MG63 (cell line): ENCODE measurements at regions not wholly inside any gene's neighbourhood (a gene's known extent, or its start where the extent isn't known, plus 50 kb on each side); places are given as distances from the start of the nearest gene placed in this dataset.

Source experiments
- DNase-seq: peaks from one replicate; pipeline ENCODE4 v3.0.0-alpha.2; 2020
- H3K27me3 ChIP-seq: fragments of 250-450 bp; sonication (Bioruptor Pico); 2 replicates; pipeline ENCODE4 v1.5.1; 2020; ENCODE audit warnings: mild to moderate bottlenecking, moderate library complexity
- H3K36me3 ChIP-seq: fragments of 250-450 bp; sonication (Bioruptor Pico); 2 replicates; pipeline ENCODE4 v1.5.1; 2020; ENCODE audit warnings: mild to moderate bottlenecking, moderate library complexity
- H3K4me3 ChIP-seq: fragments of 250-450 bp; sonication (Bioruptor Pico); 2 replicates; pipeline ENCODE4 v1.5.1; 2020; ENCODE audit warnings: mild to moderate bottlenecking, moderate library complexity
- H3K9me3 ChIP-seq: fragments of 250-450 bp; sonication (Bioruptor Pico); 2 replicates; pipeline ENCODE4 v1.5.1; 2020; ENCODE audit warnings: mild to moderate bottlenecking, moderate library complexity

- DNase-seq = no peak
- Histone ChIP-seq H3K9me3 (peaks cover 5% of the 10 kb centered on the region; the same call in 1 of the 2 replicates), H3K4me3 (no peak overlapping the region)
These were observed 240.6 kb upstream of the ZNF507 start for GRCh38 chr19:32104850-32105235.

GRCh38 chr19:32105527-32106310 lies 239.7 kb upstream of the ZNF507 start:
- Histone ChIP-seq H3K27me3 (no peaks in the 10 kb centered on the region), H3K4me3 (no peak overlapping the region), H3K9me3 (no peaks in the 10 kb centered on the region), H3K36me3 (no peaks in the 10 kb centered on the region)
- no peak for DNase-seq

More at GRCh38 chr19:32104850-32105235, 240.6 kb upstream of the ZNF507 start:
- Histone ChIP-seq H3K27me3 (no peaks in the 10 kb centered on the region), H3K36me3 (no peaks in the 10 kb centered on the region)

GRCh38 chr19:32122258-32122657 lies 223.2 kb upstream of the ZNF507 start:
- Histone ChIP-seq H3K9me3 (peaks cover 6% of the 10 kb centered on the region), H3K36me3 (no peaks in the 10 kb centered on the region), H3K4me3 (no peak overlapping the region), H3K27me3 (no peaks in the 10 kb centered on the region)
- DNase-seq = no peak

- no peak for DNase-seq
- Histone ChIP-seq H3K36me3 (no peaks in the 10 kb centered on the region), H3K27me3 (no peaks in the 10 kb centered on the region), H3K9me3 (peaks cover 4% of the 10 kb centered on the region), H3K4me3 (no peak overlapping the region)
These were observed 222.0 kb upstream of the ZNF507 start for GRCh38 chr19:32123355-32123940.

- Histone ChIP-seq H3K4me3 (no peak overlapping the region), H3K36me3 (no peaks in the 10 kb centered on the region), H3K9me3 (peaks cover 4% of the 10 kb centered on the region), H3K27me3 (no peaks in the 10 kb centered on the region)
- no peak for DNase-seq
These were observed 220.8 kb upstream of the ZNF507 start for GRCh38 chr19:32124585-32124984.

GRCh38 chr19:32129141-32129540 lies 216.3 kb upstream of the ZNF507 start:
- H3K9me3 ChIP-seq = no peaks in the 10 kb centered on the region
- DNase-seq = no peak

GRCh38 chr19:32130332-32130731 lies 215.1 kb upstream of the ZNF507 start:
- Histone ChIP-seq H3K9me3 (no peaks in the 10 kb centered on the region), H3K4me3 (no peak overlapping the region), H3K27me3 (no peaks in the 10 kb centered on the region), H3K36me3 (no peaks in the 10 kb centered on the region)
- DNase-seq = no peak

More at GRCh38 chr19:32129141-32129540, 216.3 kb upstream of the ZNF507 start:
- Histone ChIP-seq H3K27me3 (no peaks in the 10 kb centered on the region), H3K36me3 (no peaks in the 10 kb centered on the region), H3K4me3 (no peak overlapping the region)

GRCh38 chr19:32131005-32131404 lies 214.4 kb upstream of the ZNF507 start:
- H3K9me3 ChIP-seq = no peaks in the 10 kb centered on the region
- H3K36me3 ChIP-seq = no peaks in the 10 kb centered on the region
- H3K4me3 ChIP-seq = no peak overlapping the region
- DNase-seq = no peak
- no peaks in the 10 kb centered on the region for H3K27me3 ChIP-seq

GRCh38 chr19:32138416-32138815 lies 207.0 kb upstream of the ZNF507 start:
- Histone ChIP-seq H3K9me3 (no peaks in the 10 kb centered on the region), H3K27me3 (no peaks in the 10 kb centered on the region), H3K36me3 (no peaks in the 10 kb centered on the region), H3K4me3 (no peak overlapping the region)
- DNase-seq = no peak

GRCh38 chr19:32141840-32142511 lies 203.4 kb upstream of the ZNF507 start:
- DNase-seq = no peak
- no peaks in the 10 kb centered on the region for H3K36me3 ChIP-seq
- H3K27me3 ChIP-seq = no peaks in the 10 kb centered on the region
- H3K9me3 ChIP-seq = peaks cover 4% of the 10 kb centered on the region
- H3K4me3 ChIP-seq = no peak overlapping the region

GRCh38 chr19:32146664-32147063 lies 198.7 kb upstream of the ZNF507 start:
- H3K9me3 ChIP-seq = peaks cover 9% of the 10 kb centered on the region
- H3K27me3 ChIP-seq = no peaks in the 10 kb centered on the region
- no peak overlapping the region for H3K4me3 ChIP-seq
- no peaks in the 10 kb centered on the region for H3K36me3 ChIP-seq
- no peak for DNase-seq

GRCh38 chr19:32150605-32151004 lies 194.8 kb upstream of the ZNF507 start:
- no peak overlapping the region for H3K4me3 ChIP-seq
- H3K27me3 ChIP-seq = no peaks in the 10 kb centered on the region
- H3K9me3 ChIP-seq = peaks cover 9% of the 10 kb centered on the region
- DNase-seq = no peak
- no peaks in the 10 kb centered on the region for H3K36me3 ChIP-seq

- Histone ChIP-seq H3K36me3 (no peaks in the 10 kb centered on the region), H3K9me3 (0 out of 2 replicates have a peak, but pooled peaks cover under 1% of the 10 kb centered on the region), H3K27me3 (no peaks in the 10 kb centered on the region), H3K4me3 (no peak overlapping the region)
- no peak for DNase-seq
These were observed 191.0 kb upstream of the ZNF507 start for GRCh38 chr19:32154418-32154817.

- Histone ChIP-seq H3K36me3 (no peaks in the 10 kb centered on the region), H3K27me3 (no peaks in the 10 kb centered on the region; the same call in 1 of the 2 replicates), H3K4me3 (no peak overlapping the region), H3K9me3 (no peaks in the 10 kb centered on the region)
- no peak for DNase-seq
These were observed 180.9 kb upstream of the ZNF507 start for GRCh38 chr19:32164384-32164992.

- Histone ChIP-seq H3K4me3 (no peak overlapping the region), H3K36me3 (no peaks in the 10 kb centered on the region), H3K9me3 (no peaks in the 10 kb centered on the region), H3K27me3 (no peaks in the 10 kb centered on the region; the same call in 1 of the 2 replicates)
- DNase-seq = no peak
These were observed 180.3 kb upstream of the ZNF507 start for GRCh38 chr19:32165141-32165540.

GRCh38 chr19:32165750-32166149 lies 179.7 kb upstream of the ZNF507 start:
- no peak overlapping the region for H3K4me3 ChIP-seq
- H3K36me3 ChIP-seq = no peaks in the 10 kb centered on the region
- no peak for DNase-seq
- no peaks in the 10 kb centered on the region; the same call in 1 of the 2 replicates for H3K27me3 ChIP-seq
- no peaks in the 10 kb centered on the region for H3K9me3 ChIP-seq

- Histone ChIP-seq H3K4me3 (no peak overlapping the region), H3K9me3 (no peaks in the 10 kb centered on the region), H3K27me3 (no peaks in the 10 kb centered on the region), H3K36me3 (no peaks in the 10 kb centered on the region)
- no peak for DNase-seq
These were observed 179.2 kb upstream of the ZNF507 start for GRCh38 chr19:32166238-32166637.
